ENCODE measurements at regions not wholly inside any gene's neighbourhood (a gene's known extent, or its start where the extent isn't known, plus 50 kb on each side); places are given as distances from the start of the nearest gene placed in this dataset.
A peak's percentile ranks its signal among the peaks of the same experiment; 100 is the strongest.
"Not testable (repeated sequence)": the region's sequence is repeated elsewhere in the genome, so short reads cannot be mapped to it uniquely, and the experiment has no call there.

GRCh38 chr4:27075603-27076002, 215.0 kb downstream of the STIM2 start:
- not testable (repeated sequence) for DNase-seq (ENCODE audit: low spot score)

- DNase-seq (ENCODE audit: low spot score) = no peak
These were observed 218.4 kb downstream of the STIM2 start for GRCh38 chr4:27078934-27079455.

- no peak for DNase-seq (ENCODE audit: low spot score)
These were observed 221.3 kb downstream of the STIM2 start for GRCh38 chr4:27081675-27082586.

GRCh38 chr4:27082776-27083175, 222.1 kb downstream of the STIM2 start:
- DNase-seq (ENCODE audit: low spot score) = no peak

GRCh38 chr4:27084685-27085361, 224.2 kb downstream of the STIM2 start:
- peak; percentile 57 for DNase-seq (ENCODE audit: low spot score)

GRCh38 chr4:27085396-27085795, 224.8 kb downstream of the STIM2 start:
- no peak for DNase-seq (ENCODE audit: low spot score)

GRCh38 chr4:27087306-27088045, 226.8 kb downstream of the STIM2 start:
- DNase-seq (ENCODE audit: low spot score) = no peak

GRCh38 chr4:27088491-27088890, 227.8 kb downstream of the STIM2 start:
- DNase-seq (ENCODE audit: low spot score) = no peak

GRCh38 chr4:27089186-27089585, 228.5 kb downstream of the STIM2 start:
- no peak for DNase-seq (ENCODE audit: low spot score)

- DNase-seq (ENCODE audit: low spot score) = no peak
These were observed 229.8 kb downstream of the STIM2 start for GRCh38 chr4:27090406-27090805.

GRCh38 chr4:27094224-27094623, 233.6 kb downstream of the STIM2 start:
- no peak for DNase-seq (ENCODE audit: low spot score)

GRCh38 chr4:27094783-27095182, 234.1 kb downstream of the STIM2 start:
- DNase-seq (ENCODE audit: low spot score) = no peak

- no peak for DNase-seq (ENCODE audit: low spot score)
These were observed 235.6 kb downstream of the STIM2 start for GRCh38 chr4:27096142-27096824.

GRCh38 chr4:27098034-27098433, 237.4 kb downstream of the STIM2 start:
- DNase-seq (ENCODE audit: low spot score) = no peak

GRCh38 chr4:27100713-27101112, 240.1 kb downstream of the STIM2 start:
- DNase-seq (ENCODE audit: low spot score) = no peak

GRCh38 chr4:27101126-27101525, 240.5 kb downstream of the STIM2 start:
- DNase-seq (ENCODE audit: low spot score) = no peak

- DNase-seq (ENCODE audit: low spot score) = no peak
These were observed 240.9 kb downstream of the STIM2 start for GRCh38 chr4:27101561-27101960.

GRCh38 chr4:27111627-27112026, 251.0 kb downstream of the STIM2 start:
- DNase-seq (ENCODE audit: low spot score) = no peak

GRCh38 chr4:27112587-27112986, 251.9 kb downstream of the STIM2 start:
- no peak for DNase-seq (ENCODE audit: low spot score)

- no peak for DNase-seq (ENCODE audit: low spot score)
These were observed 254.6 kb downstream of the STIM2 start for GRCh38 chr4:27115221-27115620.

- no peak for DNase-seq (ENCODE audit: low spot score)
These were observed 256.8 kb downstream of the STIM2 start for GRCh38 chr4:27117453-27117852.

GRCh38 chr4:27119239-27119638, 258.6 kb downstream of the STIM2 start:
- DNase-seq (ENCODE audit: low spot score) = no peak

Measured in putamen (tissue), 1 donor.